ENCODE measurements at regions not wholly inside any gene's neighbourhood (a gene's known extent, or its start where the extent isn't known, plus 50 kb on each side); places are given as distances from the start of the nearest gene placed in this dataset.
"Not testable (repeated sequence)": the region's sequence is repeated elsewhere in the genome, so short reads cannot be mapped to it uniquely, and the experiment has no call there.

GRCh38 chr15:83335542-83335941, 51.1 kb upstream of the BNC1 start:
- not testable (repeated sequence) for DNase-seq

- DNase-seq, result no peak
Observed at GRCh38 chr15:83339396-83339795, 54.9 kb upstream of the BNC1 start.

GRCh38 chr15:83340087-83340486, 55.6 kb upstream of the BNC1 start:
- DNase-seq, result no peak

GRCh38 chr15:83346342-83346741, 61.9 kb upstream of the BNC1 start:
- DNase-seq, result no peak

GRCh38 chr15:83352119-83352518, 67.7 kb upstream of the BNC1 start:
- no peak for DNase-seq

- no peak for DNase-seq
Observed at GRCh38 chr15:83356501-83357399, 72.3 kb upstream of the BNC1 start.

- DNase-seq, result no peak
Observed at GRCh38 chr15:83358972-83359564, 74.6 kb upstream of the BNC1 start.

GRCh38 chr15:83362706-83363105, 78.2 kb upstream of the BNC1 start:
- DNase-seq, result no peak

GRCh38 chr15:83364501-83364900, 80.0 kb upstream of the BNC1 start:
- no peak for DNase-seq

GRCh38 chr15:83365370-83365938, 81.0 kb upstream of the BNC1 start:
- DNase-seq, result no peak

- no peak for DNase-seq
Observed at GRCh38 chr15:83372434-83372891, 74.7 kb upstream of the SH3GL3 start.

- no peak for DNase-seq
Observed at GRCh38 chr15:83378921-83379578, 68.1 kb upstream of the SH3GL3 start.

- no peak for DNase-seq
Observed at GRCh38 chr15:83379579-83379959, 67.6 kb upstream of the SH3GL3 start.

- no peak for DNase-seq
Observed at GRCh38 chr15:83380059-83380458, 67.1 kb upstream of the SH3GL3 start.

- DNase-seq, result peak; percentile 5
Observed at GRCh38 chr15:83380682-83381081, 66.5 kb upstream of the SH3GL3 start.

GRCh38 chr15:83383608-83384139, 63.5 kb upstream of the SH3GL3 start:
- not testable (repeated sequence) for DNase-seq

GRCh38 chr15:83396101-83396500, 51.0 kb upstream of the SH3GL3 start:
- DNase-seq, result no peak
